ENCODE measurements at regions not wholly inside any gene's neighbourhood (a gene's known extent, or its start where the extent isn't known, plus 50 kb on each side); places are given as distances from the start of the nearest gene placed in this dataset.

DNA sequence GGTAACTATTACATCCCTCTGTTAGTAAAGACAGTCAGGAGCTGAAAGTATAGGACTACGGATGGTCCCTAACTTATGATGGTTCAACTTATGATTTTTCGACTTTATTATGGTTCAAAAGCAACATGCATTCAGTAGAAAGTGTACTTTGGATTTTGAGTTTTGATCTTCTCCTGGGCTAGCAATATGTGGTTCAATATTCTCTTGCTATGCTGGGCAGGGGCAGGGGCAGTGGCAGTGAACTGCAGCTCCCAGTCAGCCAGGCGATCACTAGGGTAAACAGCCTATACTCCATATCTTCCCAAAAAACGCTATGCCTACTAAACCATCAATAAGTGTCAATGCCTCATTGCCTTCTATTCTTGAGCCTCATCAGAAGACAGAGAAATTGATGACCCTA lies 292.7 kb downstream of the EMP1 start:
- no peak for FAIRE-seq

GRCh38 chr12:13487326-13487725 lies 290.8 kb downstream of the EMP1 start:
- DNase-seq (ENCODE audit: low read depth) (no peak), FAIRE-seq (no peak)
- Histone ChIP-seq H3K36me3 (ENCODE audit: control insufficient read depth, insufficient read depth, low read length) (no peaks in the 10 kb centered on the region), H3K27me3 (ENCODE audit: control insufficient read depth, insufficient read depth, low read length) (no peaks in the 10 kb centered on the region), H3K4me3 (ENCODE audit: low read depth, low read length) (no peak overlapping the region)
- no peak for TF ChIP-seq CTCF (IDR thresholded peaks at IDR 0.05; ENCODE audit: insufficient read depth, low read length, severe bottlenecking)

More for the DNA sequence above, 292.7 kb downstream of the EMP1 start:
- Histone ChIP-seq H3K4me3 (ENCODE audit: low read depth, low read length) (no peak overlapping the region), H3K36me3 (ENCODE audit: control insufficient read depth, insufficient read depth, low read length) (no peaks in the 10 kb centered on the region), H3K27me3 (ENCODE audit: control insufficient read depth, insufficient read depth, low read length) (no peaks in the 10 kb centered on the region)
- no peak for DNase-seq (ENCODE audit: low read depth)
- TF ChIP-seq CTCF (IDR thresholded peaks at IDR 0.05; ENCODE audit: insufficient read depth, low read length, severe bottlenecking) = no peak

DNA sequence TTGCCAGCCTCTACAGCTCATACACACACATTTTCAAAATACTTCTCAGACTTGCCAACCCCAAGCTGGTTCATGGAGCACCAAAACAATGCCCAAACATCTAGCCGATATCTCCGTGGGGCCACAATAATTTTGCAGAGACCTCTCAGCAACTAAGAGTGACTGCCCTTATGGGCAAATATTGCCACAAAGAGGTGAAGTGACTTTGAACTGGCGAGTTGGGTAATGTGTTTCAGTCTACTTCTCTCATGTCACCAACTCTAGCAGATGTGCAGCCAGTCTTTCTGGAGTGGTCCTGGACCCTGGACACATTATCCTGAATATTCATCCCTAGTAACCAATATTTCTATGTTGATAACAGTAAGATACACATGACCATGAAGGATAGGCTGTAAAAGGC lies 290.3 kb downstream of the EMP1 start:
- DNase-seq (ENCODE audit: low read depth) (no peak), FAIRE-seq (peak; percentile 40)
- H3K36me3 ChIP-seq (ENCODE audit: control insufficient read depth, insufficient read depth, low read length) = no peaks in the 10 kb centered on the region
- H3K4me3 ChIP-seq (ENCODE audit: low read depth, low read length) = no peak overlapping the region
- H3K27me3 ChIP-seq (ENCODE audit: control insufficient read depth, insufficient read depth, low read length) = no peaks in the 10 kb centered on the region
- no peak for TF ChIP-seq CTCF (IDR thresholded peaks at IDR 0.05; ENCODE audit: insufficient read depth, low read length, severe bottlenecking)

- Histone ChIP-seq H3K27me3 (ENCODE audit: control insufficient read depth, insufficient read depth, low read length) (no peaks in the 10 kb centered on the region), H3K36me3 (ENCODE audit: control insufficient read depth, insufficient read depth, low read length) (no peaks in the 10 kb centered on the region), H3K4me3 (ENCODE audit: low read depth, low read length) (no peak overlapping the region)
- no peak for FAIRE-seq
- TF ChIP-seq CTCF (IDR thresholded peaks at IDR 0.05; ENCODE audit: insufficient read depth, low read length, severe bottlenecking) = no peak
- DNase-seq (ENCODE audit: low read depth) = no peak
Observed at GRCh38 chr12:13478650-13479181, 282.2 kb downstream of the EMP1 start.

- H3K27me3 ChIP-seq (ENCODE audit: control insufficient read depth, insufficient read depth, low read length) = no peaks in the 10 kb centered on the region
- FAIRE-seq (no peak), DNase-seq (ENCODE audit: low read depth) (no peak)
- no peak overlapping the region for H3K4me3 ChIP-seq (ENCODE audit: low read depth, low read length)
- no peaks in the 10 kb centered on the region for H3K36me3 ChIP-seq (ENCODE audit: control insufficient read depth, insufficient read depth, low read length)
- TF ChIP-seq CTCF (IDR thresholded peaks at IDR 0.05; ENCODE audit: insufficient read depth, low read length, severe bottlenecking) = no peak
Observed at GRCh38 chr12:13474381-13474780, 277.9 kb downstream of the EMP1 start.

DNA sequence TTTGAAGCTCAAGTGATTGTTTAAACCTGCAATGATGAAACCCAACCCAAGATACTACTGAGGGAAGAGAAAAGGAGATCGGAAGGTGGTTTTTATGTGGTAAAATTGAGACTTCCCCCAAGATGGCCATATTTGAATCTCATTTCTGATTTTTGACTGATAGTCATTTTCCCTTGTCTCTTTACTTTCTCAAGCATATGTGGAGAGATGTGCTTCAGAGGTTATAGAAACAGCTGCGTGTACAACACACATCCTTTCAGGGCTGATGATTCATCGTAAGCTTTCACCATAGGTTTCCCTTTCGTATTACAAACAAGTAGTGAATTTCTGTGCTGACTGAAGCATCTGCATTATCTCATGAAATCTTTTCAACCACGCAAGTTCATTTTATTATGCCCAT lies 276.2 kb downstream of the EMP1 start:
- TF ChIP-seq CTCF (IDR thresholded peaks at IDR 0.05; ENCODE audit: insufficient read depth, low read length, severe bottlenecking) = no peak
- Histone ChIP-seq H3K4me3 (ENCODE audit: low read depth, low read length) (no peak overlapping the region), H3K27me3 (ENCODE audit: control insufficient read depth, insufficient read depth, low read length) (no peaks in the 10 kb centered on the region), H3K36me3 (ENCODE audit: control insufficient read depth, insufficient read depth, low read length) (no peaks in the 10 kb centered on the region)
- DNase-seq (ENCODE audit: low read depth) = peak; percentile 32
- no peak for FAIRE-seq

All from bronchial epithelial cell (primary cell).